DMS114 treated with DMSO at 0.1 percent for 48 hours (cell line): ENCODE measurements at regions not wholly inside any gene's neighbourhood (a gene's known extent, or its start where the extent isn't known, plus 50 kb on each side); places are given as distances from the start of the nearest gene placed in this dataset.
A peak's percentile ranks its signal among the peaks of the same experiment; 100 is the strongest.
"Not testable (repeated sequence)": the region's sequence is repeated elsewhere in the genome, so short reads cannot be mapped to it uniquely, and the experiment has no call there.

Source experiments
- DNase-seq: peaks from one replicate; lab custom pipeline; 2025; ENCODE audit not compliant: unreplicated experiment; lab: John Stamatoyannopoulos, UW

GRCh38 chrX:39682778-39683177 is 415.0 kb downstream of the BCOR start:
- peak; percentile 3 for DNase-seq

GRCh38 chrX:39688219-39688575 is 409.6 kb downstream of the BCOR start:
- DNase-seq: no peak

- DNase-seq: no peak
Observed at GRCh38 chrX:39688576-39689375, 409.0 kb downstream of the BCOR start.

GRCh38 chrX:39689376-39690104 is 408.2 kb downstream of the BCOR start:
- DNase-seq: no peak

- DNase-seq: no peak
Observed at GRCh38 chrX:39690541-39691415, 407.0 kb downstream of the BCOR start.

GRCh38 chrX:39691724-39692123 is 406.0 kb downstream of the BCOR start:
- DNase-seq: no peak

- no peak for DNase-seq
Observed at GRCh38 chrX:39692796-39693195, 405.0 kb downstream of the BCOR start.

- no peak for DNase-seq
Observed at GRCh38 chrX:39693298-39693697, 404.5 kb downstream of the BCOR start.

GRCh38 chrX:39702636-39703035 is 395.1 kb downstream of the BCOR start:
- not testable (repeated sequence) for DNase-seq

- no peak for DNase-seq
Observed at GRCh38 chrX:39703307-39703706, 394.5 kb downstream of the BCOR start.

GRCh38 chrX:39704590-39704989 is 393.2 kb downstream of the BCOR start:
- DNase-seq: no peak

- DNase-seq: no peak
Observed at GRCh38 chrX:39705290-39705689, 392.5 kb downstream of the BCOR start.

GRCh38 chrX:39709364-39709763 is 388.4 kb downstream of the BCOR start:
- DNase-seq: no peak

GRCh38 chrX:39709812-39710211 is 387.9 kb downstream of the BCOR start:
- no peak for DNase-seq

GRCh38 chrX:39710776-39711175 is 387.0 kb downstream of the BCOR start:
- no peak for DNase-seq

- no peak for DNase-seq
Observed at GRCh38 chrX:39714471-39714870, 383.3 kb downstream of the BCOR start.

- DNase-seq: no peak
Observed at GRCh38 chrX:39716401-39716800, 381.4 kb downstream of the BCOR start.

- no peak for DNase-seq
Observed at GRCh38 chrX:39716802-39717540, 380.8 kb downstream of the BCOR start.

GRCh38 chrX:39718981-39719380 is 378.8 kb downstream of the BCOR start:
- DNase-seq: no peak

- DNase-seq: no peak
Observed at GRCh38 chrX:39720945-39721344, 376.8 kb downstream of the BCOR start.
